GM23248 (cell line): ENCODE measurements at regions not wholly inside any gene's neighbourhood (a gene's known extent, or its start where the extent isn't known, plus 50 kb on each side); places are given as distances from the start of the nearest gene placed in this dataset.

Experiments
- EZH2 ChIP-seq: fragments of 200-600 bp; sonication (generic); IDR thresholded peaks from 2 replicates; pipeline ENCODE4 v1.6.1; 2018; ENCODE audit warnings: antibody characterized with exemption, mild to moderate bottlenecking; ENCODE audit not compliant: insufficient read depth, poor library complexity, severe bottlenecking
- EZH2phosphoT487 ChIP-seq: fragments of 200-600 bp; sonication (generic); IDR thresholded peaks from 2 replicates; pipeline ENCODE4 v1.6.1; 2018; ENCODE audit warnings: antibody characterized with exemption, moderate library complexity, mild to moderate bottlenecking, low read depth; ENCODE audit not compliant: insufficient read depth

DNA sequence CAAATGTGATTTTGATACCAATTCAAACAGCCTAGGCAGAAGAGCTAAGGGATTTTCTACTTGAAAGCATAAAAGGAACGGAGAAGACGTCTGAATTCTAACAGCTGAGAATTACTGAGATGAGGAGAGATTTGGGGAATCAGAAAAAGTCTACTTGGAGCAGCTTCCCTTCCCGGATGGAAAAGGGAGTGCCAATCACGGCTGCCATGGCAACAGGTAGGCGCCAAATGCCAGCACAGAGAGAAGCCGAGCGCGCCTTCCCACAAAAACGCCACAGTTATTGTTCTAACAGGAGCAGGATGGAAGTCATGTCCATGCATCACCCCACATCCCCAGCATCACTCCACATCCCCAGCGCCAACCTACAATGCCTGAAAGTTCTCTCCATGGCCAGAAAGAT lies 63.5 kb upstream of the PRR20G start:
- no peak for TF ChIP-seq EZH2
- TF ChIP-seq EZH2phosphoT487, result no peak
